ENCODE measurements at regions not wholly inside any gene's neighbourhood (a gene's known extent, or its start where the extent isn't known, plus 50 kb on each side); places are given as distances from the start of the nearest gene placed in this dataset.

DNA sequence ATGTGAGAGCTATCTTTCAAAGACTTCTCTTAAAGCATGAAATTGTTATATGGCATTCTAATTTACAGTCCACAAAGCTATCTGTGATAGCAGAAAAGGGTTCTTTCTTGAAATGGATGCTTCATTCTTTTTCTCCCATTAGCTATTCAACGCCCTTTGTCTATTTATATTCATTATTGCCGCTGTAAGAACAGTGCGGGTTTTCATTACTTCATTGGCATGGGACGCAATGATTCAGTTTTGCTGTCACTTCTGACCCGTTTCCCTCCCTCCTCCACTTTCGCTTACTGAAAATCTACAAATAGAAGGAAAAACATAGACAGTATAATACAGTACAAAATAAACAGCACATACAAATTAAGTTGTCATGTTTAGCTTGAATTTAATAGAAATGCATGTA lies 394.6 kb downstream of the PCDH7 start:
- no peak for TF ChIP-seq CTCF (IDR thresholded peaks at IDR 0.05)
- no peak for TF ChIP-seq POLR2A (IDR thresholded peaks at IDR 0.05)

Data from right lobe of liver (tissue), 4 donors.